Fibroblast of the aortic adventitia (primary cell): ENCODE measurements at regions not wholly inside any gene's neighbourhood (a gene's known extent, or its start where the extent isn't known, plus 50 kb on each side); places are given as distances from the start of the nearest gene placed in this dataset.

Experiments
- DNase-seq: peaks from one replicate; pipeline ENCODE4 v3.0.0-alpha.2; 2010; ENCODE audit warnings: low read depth
- H3K4me3 ChIP-seq: 2 replicates; pipeline ENCODE4 v1.5.1; 2011; ENCODE audit warnings: low read depth, mild to moderate bottlenecking, control low read depth, low read length, moderate library complexity
- TF ChIP-seq, protein P1 (sequence below): IDR thresholded peaks from 2 replicates; pipeline ENCODE4 v1.5.1; 2011; ENCODE audit warnings: mild to moderate bottlenecking, low read length, control low read depth, inconsistent platforms; ENCODE audit not compliant: insufficient read depth

DNA sequence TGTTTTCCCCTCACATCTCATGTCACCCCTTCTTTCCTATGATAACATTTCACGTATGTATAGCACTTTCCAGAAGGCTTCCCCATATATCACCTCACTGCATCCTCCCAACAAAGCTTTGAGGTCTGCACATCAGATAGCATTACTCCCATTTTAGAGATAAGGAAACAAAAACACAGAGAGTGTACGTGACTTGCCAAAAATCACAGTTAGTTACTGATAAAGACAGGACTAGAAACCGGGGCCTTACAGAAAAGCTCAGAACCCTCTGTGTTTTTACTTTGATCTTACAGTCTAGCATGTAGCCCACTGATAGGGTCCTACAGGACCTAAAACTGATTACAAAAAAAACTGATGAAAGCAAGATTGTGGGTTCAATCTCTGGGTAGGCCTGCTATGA, 202.9 kb upstream of the CDKN3 start:
- peak; percentile 38 for DNase-seq
- no peak overlapping the region for H3K4me3 ChIP-seq
- TF ChIP-seq, protein P1, sequence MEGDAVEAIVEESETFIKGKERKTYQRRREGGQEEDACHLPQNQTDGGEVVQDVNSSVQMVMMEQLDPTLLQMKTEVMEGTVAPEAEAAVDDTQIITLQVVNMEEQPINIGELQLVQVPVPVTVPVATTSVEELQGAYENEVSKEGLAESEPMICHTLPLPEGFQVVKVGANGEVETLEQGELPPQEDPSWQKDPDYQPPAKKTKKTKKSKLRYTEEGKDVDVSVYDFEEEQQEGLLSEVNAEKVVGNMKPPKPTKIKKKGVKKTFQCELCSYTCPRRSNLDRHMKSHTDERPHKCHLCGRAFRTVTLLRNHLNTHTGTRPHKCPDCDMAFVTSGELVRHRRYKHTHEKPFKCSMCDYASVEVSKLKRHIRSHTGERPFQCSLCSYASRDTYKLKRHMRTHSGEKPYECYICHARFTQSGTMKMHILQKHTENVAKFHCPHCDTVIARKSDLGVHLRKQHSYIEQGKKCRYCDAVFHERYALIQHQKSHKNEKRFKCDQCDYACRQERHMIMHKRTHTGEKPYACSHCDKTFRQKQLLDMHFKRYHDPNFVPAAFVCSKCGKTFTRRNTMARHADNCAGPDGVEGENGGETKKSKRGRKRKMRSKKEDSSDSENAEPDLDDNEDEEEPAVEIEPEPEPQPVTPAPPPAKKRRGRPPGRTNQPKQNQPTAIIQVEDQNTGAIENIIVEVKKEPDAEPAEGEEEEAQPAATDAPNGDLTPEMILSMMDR: no peak

DNA sequence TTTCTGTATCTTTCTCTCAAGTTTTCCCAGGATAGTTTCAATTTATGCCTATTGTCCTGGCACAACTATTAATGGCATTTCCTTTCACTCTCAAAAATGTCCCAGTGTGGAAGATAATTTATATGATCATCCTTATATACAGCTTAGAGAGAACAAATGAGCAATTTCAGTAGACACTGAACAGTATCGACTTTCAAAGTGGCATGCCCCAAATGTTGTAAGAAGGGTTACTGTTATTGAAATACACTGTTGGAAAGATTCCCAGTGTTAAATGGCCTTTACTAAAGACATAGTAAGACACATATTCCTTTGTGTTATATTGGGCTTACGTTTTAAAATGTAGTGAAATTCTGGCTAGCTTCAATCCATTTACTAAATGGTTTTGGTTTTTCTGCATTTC, 202.3 kb upstream of the CDKN3 start:
- TF ChIP-seq, protein P1: no peak
- no peak overlapping the region for H3K4me3 ChIP-seq
- no peak for DNase-seq

DNA sequence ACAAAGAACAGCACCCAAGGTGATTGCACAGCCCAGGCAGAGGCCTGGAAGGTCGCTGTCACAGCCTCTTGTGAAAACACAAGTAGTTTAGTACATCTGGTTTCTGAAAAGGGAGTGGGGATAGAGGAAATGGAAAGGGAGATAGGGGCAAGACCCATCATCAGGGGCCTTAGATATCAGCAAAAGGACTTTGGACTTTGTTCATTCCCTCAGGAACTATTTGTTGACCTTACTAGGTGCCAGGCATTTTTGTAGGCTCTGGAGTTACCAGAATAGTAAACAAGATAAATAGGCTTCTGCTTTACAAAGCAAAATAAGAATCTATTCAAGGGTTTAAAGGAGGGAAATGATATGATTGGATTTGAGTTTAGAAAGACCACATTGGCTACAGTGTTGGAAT, 199.4 kb upstream of the CDKN3 start:
- no peak overlapping the region for H3K4me3 ChIP-seq
- TF ChIP-seq, protein P1: no peak
- DNase-seq: no peak

DNA sequence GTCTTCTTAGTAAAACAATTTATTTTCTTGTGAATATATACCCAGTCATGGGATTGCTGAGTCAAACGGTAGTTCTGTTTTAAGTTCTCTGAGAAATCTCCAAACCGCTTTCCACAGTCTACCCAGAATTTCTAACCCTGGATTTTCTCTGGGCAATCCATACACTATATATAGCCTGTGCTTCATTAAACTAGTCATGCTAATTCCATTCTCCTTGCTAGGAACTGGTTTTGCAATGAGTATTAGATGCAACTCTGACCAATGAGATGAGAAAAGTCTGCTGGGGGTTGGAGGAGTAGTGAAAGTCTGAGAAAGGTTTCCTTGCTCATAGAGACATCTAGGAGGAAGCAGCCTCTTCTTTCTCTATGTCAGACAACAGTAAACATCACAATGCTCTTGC, 196.1 kb upstream of the CDKN3 start:
- H3K4me3 ChIP-seq: no peak overlapping the region
- DNase-seq: no peak
- TF ChIP-seq, protein P1: no peak

DNA sequence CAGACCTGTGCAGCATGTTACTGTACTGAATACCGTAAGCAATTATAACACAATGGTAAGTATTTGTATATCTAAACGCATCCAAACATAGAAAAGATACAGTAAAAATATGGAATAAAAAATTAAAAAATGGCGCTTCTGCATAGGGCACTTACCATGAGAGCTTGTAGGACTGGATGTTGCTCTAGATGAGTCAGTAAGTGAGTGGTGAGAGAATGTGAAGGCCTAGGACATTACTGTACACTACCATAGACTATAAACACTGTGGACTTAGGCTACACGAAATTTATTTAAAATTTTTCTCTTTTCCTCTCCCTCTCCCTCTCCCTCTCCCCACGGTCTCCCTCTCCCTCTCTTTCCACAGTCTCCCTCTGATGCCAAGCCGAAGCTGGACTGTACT, 194.5 kb upstream of the CDKN3 start:
- no peak for DNase-seq
- no peak overlapping the region for H3K4me3 ChIP-seq
- TF ChIP-seq, protein P1: no peak

DNA sequence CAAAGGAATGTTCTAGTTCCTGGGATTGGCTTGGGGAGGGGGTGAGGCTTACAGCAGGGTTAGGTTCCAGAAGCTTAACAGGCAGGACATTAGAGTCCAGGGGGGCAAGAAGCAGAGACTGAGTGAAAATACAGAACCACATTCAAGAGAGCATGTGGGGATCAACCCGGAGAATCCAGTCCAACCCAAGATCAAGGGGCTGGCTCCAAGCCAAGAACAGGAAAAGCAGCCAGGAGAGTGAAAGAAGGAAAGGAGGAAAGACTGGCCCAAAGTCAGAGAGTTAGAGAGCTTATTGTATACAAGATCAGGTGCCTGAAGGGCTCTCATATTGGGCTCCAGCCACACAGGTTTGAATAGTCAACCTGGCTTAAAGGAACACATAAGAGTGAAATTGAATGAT, 190.3 kb upstream of the CDKN3 start:
- no peak overlapping the region for H3K4me3 ChIP-seq
- peak; percentile 30 for DNase-seq
- TF ChIP-seq, protein P1: no peak

DNA sequence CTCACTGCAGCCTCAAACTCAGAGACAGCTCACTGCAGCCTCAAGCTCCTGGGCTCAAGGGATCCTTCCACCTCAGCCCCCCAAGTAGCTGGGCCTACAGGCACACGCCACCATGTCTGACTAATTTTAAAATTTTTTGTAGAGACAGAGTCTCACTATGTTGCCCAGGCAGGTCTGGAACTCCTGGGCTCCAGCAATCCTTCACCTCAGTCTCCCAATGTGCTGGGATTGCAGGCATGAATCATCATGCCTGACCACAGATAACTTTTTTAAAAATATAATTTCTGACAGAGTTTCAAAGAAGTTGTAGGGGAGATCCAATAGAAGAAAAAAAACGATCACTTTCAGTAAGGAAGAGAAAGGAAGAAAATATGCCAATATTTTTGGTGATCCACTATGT, 189.7 kb upstream of the CDKN3 start:
- peak; percentile 58 for DNase-seq
- H3K4me3 ChIP-seq: no peak overlapping the region
- TF ChIP-seq, protein P1: no peak
